ENCODE measurements at regions not wholly inside any gene's neighbourhood (a gene's known extent, or its start where the extent isn't known, plus 50 kb on each side); places are given as distances from the start of the nearest gene placed in this dataset.
"Not testable (repeated sequence)": the region's sequence is repeated elsewhere in the genome, so short reads cannot be mapped to it uniquely, and the experiment has no call there.

GRCh38 chr4:19239565-19239964 is 1012.1 kb upstream of the SLIT2 start:
- no peak for DNase-seq (ENCODE audit: low read depth in 2 of 2)

- DNase-seq (ENCODE audit: low read depth in 2 of 2): no peak
Measured at GRCh38 chr4:19236473-19236872, 1015.2 kb upstream of the SLIT2 start.

- DNase-seq (ENCODE audit: low read depth in 2 of 2): no peak
Measured at GRCh38 chr4:19230906-19231545, 1020.7 kb upstream of the SLIT2 start.

GRCh38 chr4:19227701-19228100 is 1024.0 kb upstream of the SLIT2 start:
- no peak for DNase-seq (ENCODE audit: low read depth in 2 of 2)

GRCh38 chr4:19224820-19225219 is 1026.9 kb upstream of the SLIT2 start:
- DNase-seq (ENCODE audit: low read depth in 2 of 2): no peak

- DNase-seq (ENCODE audit: low read depth in 2 of 2): no peak
Measured at GRCh38 chr4:19216476-19216875, 1035.2 kb upstream of the SLIT2 start.

- no peak for DNase-seq (ENCODE audit: low read depth in 2 of 2)
Measured at GRCh38 chr4:19214591-19215186, 1037.0 kb upstream of the SLIT2 start.

GRCh38 chr4:19213388-19213787 is 1038.3 kb upstream of the SLIT2 start:
- no peak for DNase-seq (ENCODE audit: low read depth in 2 of 2)

GRCh38 chr4:19205853-19206252 is 1045.9 kb upstream of the SLIT2 start:
- DNase-seq (ENCODE audit: low read depth in 2 of 2): no peak

- not testable (repeated sequence) for DNase-seq (ENCODE audit: low read depth in 2 of 2)
Measured at GRCh38 chr4:19197838-19198237, 1053.9 kb upstream of the SLIT2 start.

- DNase-seq (ENCODE audit: low read depth in 2 of 2): no peak
Measured at GRCh38 chr4:19195696-19196095, 1056.0 kb upstream of the SLIT2 start.

- DNase-seq (ENCODE audit: low read depth in 2 of 2): no peak
Measured at GRCh38 chr4:19194672-19195071, 1057.0 kb upstream of the SLIT2 start.

GRCh38 chr4:19193274-19193981 is 1058.3 kb upstream of the SLIT2 start:
- DNase-seq (ENCODE audit: low read depth in 2 of 2): no peak

GRCh38 chr4:19191979-19192650 is 1059.6 kb upstream of the SLIT2 start:
- DNase-seq (ENCODE audit: low read depth in 2 of 2): no peak

- no peak for DNase-seq (ENCODE audit: low read depth in 2 of 2)
Measured at GRCh38 chr4:19187691-19188090, 1064.0 kb upstream of the SLIT2 start.

GRCh38 chr4:19187096-19187495 is 1064.6 kb upstream of the SLIT2 start:
- DNase-seq (ENCODE audit: low read depth in 2 of 2): no peak

GRCh38 chr4:19181631-19182030 is 1070.1 kb upstream of the SLIT2 start:
- not testable (repeated sequence) for DNase-seq (ENCODE audit: low read depth in 2 of 2)

- no peak for DNase-seq (ENCODE audit: low read depth in 2 of 2)
Measured at GRCh38 chr4:19178835-19179234, 1072.9 kb upstream of the SLIT2 start.

GRCh38 chr4:19177616-19178015 is 1074.1 kb upstream of the SLIT2 start:
- no peak for DNase-seq (ENCODE audit: low read depth in 2 of 2)

- DNase-seq (ENCODE audit: low read depth in 2 of 2): no peak
Measured at GRCh38 chr4:19171832-19172231, 1079.9 kb upstream of the SLIT2 start.

GRCh38 chr4:19167311-19167710 is 1084.4 kb upstream of the SLIT2 start:
- no peak for DNase-seq (ENCODE audit: low read depth in 2 of 2)

- no peak for DNase-seq (ENCODE audit: low read depth in 2 of 2)
Measured at GRCh38 chr4:19164334-19164733, 1087.4 kb upstream of the SLIT2 start.

- no peak for DNase-seq (ENCODE audit: low read depth in 2 of 2)
Measured at GRCh38 chr4:19159874-19160273, 1091.8 kb upstream of the SLIT2 start.
